GM12865 (cell line): ENCODE measurements at regions not wholly inside any gene's neighbourhood (a gene's known extent, or its start where the extent isn't known, plus 50 kb on each side); places are given as distances from the start of the nearest gene placed in this dataset.

Source experiments
- DNase-seq: peaks from one replicate; pipeline ENCODE4 v3.0.0; 2010; ENCODE audit warnings: low read depth
- H3K4me3 ChIP-seq: 2 replicates; pipeline ENCODE4 v1.5.1; 2011; ENCODE audit warnings: mild to moderate bottlenecking, low read depth, low read length, control low read depth
- TF ChIP-seq, protein P1 (sequence below): IDR thresholded peaks from 2 replicates; pipeline ENCODE4 v1.5.1; 2011; ENCODE audit warnings: low read length, control low read depth, low read depth, inconsistent platforms; ENCODE audit not compliant: insufficient read depth; ENCODE audit errors: missing control alignments

GRCh38 chr9:118558026-118558425 lies 811.2 kb downstream of the BRINP1 start:
- H3K4me3 ChIP-seq, result no peak overlapping the region
- no peak for DNase-seq
- TF ChIP-seq, protein P1, sequence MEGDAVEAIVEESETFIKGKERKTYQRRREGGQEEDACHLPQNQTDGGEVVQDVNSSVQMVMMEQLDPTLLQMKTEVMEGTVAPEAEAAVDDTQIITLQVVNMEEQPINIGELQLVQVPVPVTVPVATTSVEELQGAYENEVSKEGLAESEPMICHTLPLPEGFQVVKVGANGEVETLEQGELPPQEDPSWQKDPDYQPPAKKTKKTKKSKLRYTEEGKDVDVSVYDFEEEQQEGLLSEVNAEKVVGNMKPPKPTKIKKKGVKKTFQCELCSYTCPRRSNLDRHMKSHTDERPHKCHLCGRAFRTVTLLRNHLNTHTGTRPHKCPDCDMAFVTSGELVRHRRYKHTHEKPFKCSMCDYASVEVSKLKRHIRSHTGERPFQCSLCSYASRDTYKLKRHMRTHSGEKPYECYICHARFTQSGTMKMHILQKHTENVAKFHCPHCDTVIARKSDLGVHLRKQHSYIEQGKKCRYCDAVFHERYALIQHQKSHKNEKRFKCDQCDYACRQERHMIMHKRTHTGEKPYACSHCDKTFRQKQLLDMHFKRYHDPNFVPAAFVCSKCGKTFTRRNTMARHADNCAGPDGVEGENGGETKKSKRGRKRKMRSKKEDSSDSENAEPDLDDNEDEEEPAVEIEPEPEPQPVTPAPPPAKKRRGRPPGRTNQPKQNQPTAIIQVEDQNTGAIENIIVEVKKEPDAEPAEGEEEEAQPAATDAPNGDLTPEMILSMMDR, result no peak

DNA sequence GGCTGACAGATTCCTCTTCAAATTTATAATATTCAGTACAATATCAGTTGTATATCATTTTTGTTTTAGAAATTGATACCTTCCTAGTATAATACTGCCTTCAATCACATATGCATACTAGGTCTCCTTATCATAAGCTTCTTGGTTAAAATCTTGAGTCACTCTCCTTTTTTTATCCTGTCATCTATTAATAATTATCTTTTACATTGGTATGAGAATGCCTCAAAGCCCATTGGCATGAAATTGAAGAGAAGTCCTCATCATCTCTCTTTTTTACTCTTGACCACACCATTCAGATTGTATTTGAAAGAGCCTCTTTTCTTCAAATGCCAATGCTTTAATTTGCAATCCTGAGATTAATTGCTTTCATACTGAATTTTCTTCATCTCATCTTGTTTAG lies 810.3 kb downstream of the BRINP1 start:
- TF ChIP-seq, protein P1, result no peak
- DNase-seq, result no peak
- H3K4me3 ChIP-seq, result no peak overlapping the region

GRCh38 chr9:118561051-118561450 lies 808.2 kb downstream of the BRINP1 start:
- TF ChIP-seq, protein P1, result no peak
- H3K4me3 ChIP-seq, result no peak overlapping the region
- no peak for DNase-seq

DNA sequence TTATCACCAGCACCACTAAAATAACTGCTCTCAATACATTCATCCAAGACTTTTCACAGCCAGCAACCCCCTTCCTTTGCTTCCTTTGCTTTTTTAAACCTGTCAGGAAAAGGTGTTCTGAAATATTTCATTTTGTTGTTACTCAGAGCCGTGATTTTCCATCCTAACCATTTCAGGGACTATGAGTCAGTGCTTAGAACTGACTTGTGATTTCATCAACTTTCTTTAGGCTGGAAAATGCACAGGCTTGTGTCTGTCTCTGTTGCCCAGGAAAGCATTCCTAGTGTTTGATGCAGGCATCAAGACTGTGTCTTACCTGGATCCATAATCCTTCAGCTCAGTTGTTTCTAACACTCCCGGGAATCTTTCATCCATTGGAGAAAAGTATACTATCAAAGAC lies 805.6 kb downstream of the BRINP1 start:
- H3K4me3 ChIP-seq, result no peak overlapping the region
- TF ChIP-seq, protein P1, result no peak
- DNase-seq, result no peak

GRCh38 chr9:118567861-118568260 lies 801.4 kb downstream of the BRINP1 start:
- TF ChIP-seq, protein P1, result no peak
- DNase-seq, result no peak

DNA sequence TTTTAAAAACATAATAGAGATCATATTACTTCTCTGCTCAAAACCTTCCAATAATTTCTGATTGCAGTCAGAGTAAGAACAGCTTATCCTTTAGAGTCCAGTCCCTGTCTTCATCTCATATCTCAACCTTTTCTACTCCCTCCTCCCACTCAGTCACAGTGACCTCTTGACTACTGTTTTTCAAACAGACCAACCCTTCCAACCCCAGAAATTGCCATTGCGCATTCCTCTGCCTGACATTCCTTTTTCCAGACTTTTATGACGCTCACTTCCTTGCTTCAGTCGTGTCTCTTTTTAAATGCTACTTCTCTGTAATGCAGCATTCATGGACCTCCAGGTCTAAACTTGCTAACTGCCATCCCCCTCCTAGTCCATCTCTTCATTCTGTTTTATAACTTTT lies 800.5 kb downstream of the BRINP1 start:
- DNase-seq, result no peak
- TF ChIP-seq, protein P1, result no peak
- no peak overlapping the region for H3K4me3 ChIP-seq

More at GRCh38 chr9:118567861-118568260, 801.4 kb downstream of the BRINP1 start:
- no peak overlapping the region for H3K4me3 ChIP-seq

GRCh38 chr9:118569148-118569547 lies 800.1 kb downstream of the BRINP1 start:
- TF ChIP-seq, protein P1, result no peak
- no peak for DNase-seq
- H3K4me3 ChIP-seq, result no peak overlapping the region
